Astrocyte (in vitro differentiated cells and primary cell): ENCODE measurements at regions not wholly inside any gene's neighbourhood (a gene's known extent, or its start where the extent isn't known, plus 50 kb on each side); places are given as distances from the start of the nearest gene placed in this dataset.

Experiments used
- DNase-seq: peaks from one replicate; pipeline ENCODE4 v3.0.0-alpha.2; 2010; ENCODE audit warnings: low read depth
- FAIRE-seq: peaks from 2 replicates; lab custom pipeline; 2011; peaks lifted over from hg19 to GRCh38; lab: Jason Lieb, UNC
- H2AFZ ChIP-seq: 2 replicates; pipeline ENCODE4 v1.6.0; 2012; ENCODE audit warnings: low read depth, low read length, inconsistent platforms
- H3K27ac ChIP-seq: 2 replicates; pipeline ENCODE4 v1.5.1; 2011; ENCODE audit warnings: low read depth, low read length, inconsistent platforms
- H3K27me3 ChIP-seq: 2 replicates; pipeline ENCODE4 v1.6.0; 2011; ENCODE audit warnings: low read length, inconsistent platforms; ENCODE audit not compliant: insufficient read depth
- H3K36me3 ChIP-seq: 2 replicates; pipeline ENCODE4 v1.5.1; 2011; ENCODE audit warnings: low read length, inconsistent platforms; ENCODE audit not compliant: insufficient read depth
- H3K4me1 ChIP-seq: 2 replicates; pipeline ENCODE4 v1.5.1; 2011; ENCODE audit warnings: low read length, inconsistent platforms; ENCODE audit not compliant: insufficient read depth
- H3K4me2 ChIP-seq: 2 replicates; pipeline ENCODE4 v1.6.0; 2012; ENCODE audit warnings: low read length, inconsistent platforms
- H3K4me3 ChIP-seq: 2 replicates; pipeline ENCODE4 v1.5.1; 2011; ENCODE audit warnings: low read depth, mild to moderate bottlenecking, low read length, inconsistent platforms; ENCODE audit not compliant: insufficient read depth
- H3K79me2 ChIP-seq: 2 replicates; pipeline ENCODE4 v1.6.0; 2012; ENCODE audit warnings: mild to moderate bottlenecking, low read length, inconsistent platforms; ENCODE audit not compliant: insufficient read depth
- H3K9ac ChIP-seq: 2 replicates; pipeline ENCODE4 v1.6.0; 2012; ENCODE audit warnings: mild to moderate bottlenecking, low read length, inconsistent platforms
- H3K9me3 ChIP-seq: 2 replicates; pipeline ENCODE4 v1.5.1; 2012; ENCODE audit warnings: low read depth, mild to moderate bottlenecking, low read length, inconsistent platforms; ENCODE audit not compliant: insufficient read depth
- H4K20me1 ChIP-seq: 2 replicates; pipeline ENCODE4 v1.6.0; 2012; ENCODE audit warnings: low read length, inconsistent platforms; ENCODE audit not compliant: insufficient read depth
- H3K27ac Mint-ChIP-seq: one replicate; pipeline ENCODE4 v1.8.0; 2021; ENCODE audit warnings: mild to moderate bottlenecking, mixed read lengths; ENCODE audit not compliant: unreplicated experiment
- H3K27me3 Mint-ChIP-seq: one replicate; pipeline ENCODE4 v1.8.0; 2021; ENCODE audit warnings: low read depth, mixed read lengths; ENCODE audit not compliant: unreplicated experiment
- H3K36me3 Mint-ChIP-seq: one replicate; pipeline ENCODE4 v1.8.0; 2021; ENCODE audit warnings: low read depth, mixed read lengths; ENCODE audit not compliant: unreplicated experiment
- H3K4me1 Mint-ChIP-seq: one replicate; pipeline ENCODE4 v1.8.0; 2021; ENCODE audit warnings: low read depth, mixed read lengths; ENCODE audit not compliant: unreplicated experiment
- H3K4me3 Mint-ChIP-seq: one replicate; pipeline ENCODE4 v1.8.0; 2021; ENCODE audit warnings: mild to moderate bottlenecking, moderate library complexity, mixed read lengths; ENCODE audit not compliant: unreplicated experiment
- H3K9me3 Mint-ChIP-seq: one replicate; pipeline ENCODE4 v1.8.0; 2021; ENCODE audit warnings: mild to moderate bottlenecking, mixed read lengths; ENCODE audit not compliant: unreplicated experiment
- EZH2 ChIP-seq: IDR thresholded peaks from 2 replicates; pipeline ENCODE4 v1.6.1; 2012; ENCODE audit warnings: mild to moderate bottlenecking, low read length, inconsistent platforms; ENCODE audit not compliant: insufficient read depth
- TF ChIP-seq, protein P1 (sequence below): IDR thresholded peaks from 2 replicates; pipeline ENCODE4 v1.5.1; 2011; ENCODE audit warnings: low read depth, mild to moderate bottlenecking, inconsistent platforms, low read length, moderate library complexity; ENCODE audit not compliant: insufficient read depth

DNA sequence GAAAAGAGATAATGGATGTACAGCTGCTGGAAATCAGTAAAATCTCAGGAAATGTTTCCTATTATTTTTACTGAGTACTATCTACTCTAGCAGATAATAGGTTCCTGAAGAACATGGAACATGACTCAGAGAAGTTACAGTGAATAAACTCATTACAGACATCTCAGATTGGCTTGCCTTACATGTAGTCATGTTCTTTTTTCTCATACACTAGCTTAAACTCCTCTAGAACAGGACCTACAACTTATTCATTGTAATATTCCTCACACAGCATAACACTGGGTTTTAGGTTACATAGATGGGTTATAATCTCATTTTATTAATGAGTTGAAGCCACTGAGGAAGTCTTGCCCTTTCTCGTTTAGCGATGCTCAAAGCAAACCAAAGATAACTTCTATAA is 86.9 kb upstream of the BMP2K start:
- Mint-ChIP-seq H3K27me3 (no peaks in the 10 kb centered on the region), H3K27ac (no peak overlapping the region), H3K36me3 (no peaks in the 10 kb centered on the region), H3K9me3 (no peaks in the 10 kb centered on the region), H3K4me1 (peaks cover 19% of the 10 kb centered on the region), H3K4me3 (no peak overlapping the region)
- FAIRE-seq (peak; percentile 58), DNase-seq (no peak)
- H3K4me1 ChIP-seq, result peaks cover 1% of the 10 kb centered on the region
- H2AFZ ChIP-seq, result no peak overlapping the region
- no peaks in the 10 kb centered on the region for H3K36me3 ChIP-seq
- no peaks in the 10 kb centered on the region for H3K79me2 ChIP-seq
- H3K27ac ChIP-seq, result no peak overlapping the region
- no peak overlapping the region for H3K4me2 ChIP-seq
- TF ChIP-seq, protein P1, sequence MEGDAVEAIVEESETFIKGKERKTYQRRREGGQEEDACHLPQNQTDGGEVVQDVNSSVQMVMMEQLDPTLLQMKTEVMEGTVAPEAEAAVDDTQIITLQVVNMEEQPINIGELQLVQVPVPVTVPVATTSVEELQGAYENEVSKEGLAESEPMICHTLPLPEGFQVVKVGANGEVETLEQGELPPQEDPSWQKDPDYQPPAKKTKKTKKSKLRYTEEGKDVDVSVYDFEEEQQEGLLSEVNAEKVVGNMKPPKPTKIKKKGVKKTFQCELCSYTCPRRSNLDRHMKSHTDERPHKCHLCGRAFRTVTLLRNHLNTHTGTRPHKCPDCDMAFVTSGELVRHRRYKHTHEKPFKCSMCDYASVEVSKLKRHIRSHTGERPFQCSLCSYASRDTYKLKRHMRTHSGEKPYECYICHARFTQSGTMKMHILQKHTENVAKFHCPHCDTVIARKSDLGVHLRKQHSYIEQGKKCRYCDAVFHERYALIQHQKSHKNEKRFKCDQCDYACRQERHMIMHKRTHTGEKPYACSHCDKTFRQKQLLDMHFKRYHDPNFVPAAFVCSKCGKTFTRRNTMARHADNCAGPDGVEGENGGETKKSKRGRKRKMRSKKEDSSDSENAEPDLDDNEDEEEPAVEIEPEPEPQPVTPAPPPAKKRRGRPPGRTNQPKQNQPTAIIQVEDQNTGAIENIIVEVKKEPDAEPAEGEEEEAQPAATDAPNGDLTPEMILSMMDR, result no peak
- TF ChIP-seq EZH2, result no peak
- no peaks in the 10 kb centered on the region for H4K20me1 ChIP-seq
- no peaks in the 10 kb centered on the region for H3K27me3 ChIP-seq
- no peaks in the 10 kb centered on the region for H3K9me3 ChIP-seq
- no peak overlapping the region for H3K4me3 ChIP-seq
- H3K9ac ChIP-seq, result no peak overlapping the region

DNA sequence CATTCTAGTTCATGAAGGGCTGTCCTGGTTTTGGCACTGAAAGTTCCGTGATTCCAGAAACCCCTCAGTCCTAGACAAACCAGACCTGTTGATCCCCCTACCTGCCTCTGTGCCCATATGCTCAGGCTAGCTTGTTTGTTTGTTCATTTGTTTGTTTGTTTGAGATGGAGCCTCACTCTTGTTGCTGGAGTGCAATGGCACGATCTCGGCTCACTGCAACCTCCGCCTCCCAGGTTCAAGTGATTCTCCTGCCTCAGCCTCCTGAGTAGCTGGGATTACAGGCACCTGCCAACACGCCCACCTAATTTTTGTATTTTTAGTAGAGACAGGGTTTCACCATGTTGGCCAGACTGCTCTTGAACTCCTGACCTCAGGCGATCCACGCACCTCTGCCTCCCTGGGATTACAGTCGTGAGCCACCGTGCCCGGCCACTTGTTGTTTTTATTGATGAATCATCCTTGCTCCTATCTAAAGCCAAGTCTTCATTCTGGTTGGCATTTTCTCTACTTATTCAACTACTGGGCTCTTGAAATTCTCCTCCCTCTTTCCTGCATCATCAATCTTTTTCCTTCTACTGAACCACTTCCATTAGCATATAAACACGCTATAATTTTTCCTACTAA is 86.3 kb upstream of the BMP2K start:
- Mint-ChIP-seq H3K36me3 (no peaks in the 10 kb centered on the region), H3K9me3 (no peaks in the 10 kb centered on the region), H3K27ac (no peak overlapping the region), H3K27me3 (no peaks in the 10 kb centered on the region), H3K4me3 (no peak overlapping the region), H3K4me1 (peaks cover 15% of the 10 kb centered on the region)
- no peaks in the 10 kb centered on the region for H3K27me3 ChIP-seq
- H2AFZ ChIP-seq, result no peak overlapping the region
- H3K9ac ChIP-seq, result no peak overlapping the region
- no peak overlapping the region for H3K4me3 ChIP-seq
- H3K79me2 ChIP-seq, result no peaks in the 10 kb centered on the region
- no peak overlapping the region for H3K27ac ChIP-seq
- TF ChIP-seq EZH2, result no peak
- TF ChIP-seq, protein P1, result no peak
- no peaks in the 10 kb centered on the region for H3K4me1 ChIP-seq
- no peaks in the 10 kb centered on the region for H4K20me1 ChIP-seq
- H3K4me2 ChIP-seq, result no peak overlapping the region
- no peaks in the 10 kb centered on the region for H3K36me3 ChIP-seq
- FAIRE-seq (no peak), DNase-seq (no peak)
- no peaks in the 10 kb centered on the region for H3K9me3 ChIP-seq

DNA sequence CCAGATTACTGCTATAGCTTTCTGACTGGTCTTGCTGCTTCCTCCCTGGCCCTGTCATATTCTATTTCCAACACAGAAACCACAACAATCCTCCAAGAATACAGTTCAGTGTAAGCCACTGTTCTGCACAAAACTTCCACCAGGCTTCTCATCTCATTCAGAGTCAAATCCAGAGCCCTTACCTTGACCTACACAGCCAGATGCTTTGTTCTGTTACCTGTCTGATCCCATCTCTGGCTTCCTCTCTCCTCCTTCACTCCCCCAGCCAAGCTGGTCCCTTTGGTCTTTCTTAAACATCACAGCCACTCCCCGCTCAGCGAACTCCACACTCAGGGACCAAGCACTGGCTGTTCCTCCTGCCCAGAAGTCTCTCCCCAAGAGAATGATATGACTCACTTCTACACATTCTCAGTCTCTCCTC is 84.8 kb upstream of the BMP2K start:
- no peaks in the 10 kb centered on the region for H3K36me3 Mint-ChIP-seq
- DNase-seq (no peak), FAIRE-seq (no peak)
- H3K27ac ChIP-seq, result no peak overlapping the region
- peak overlapping the region; percentile 2 for H3K4me3 Mint-ChIP-seq
- no peaks in the 10 kb centered on the region for H3K9me3 ChIP-seq
- no peaks in the 10 kb centered on the region for H3K36me3 ChIP-seq
- no peak overlapping the region for H2AFZ ChIP-seq
- H3K4me1 Mint-ChIP-seq, result peaks cover 15% of the 10 kb centered on the region
- no peak for TF ChIP-seq EZH2
- TF ChIP-seq, protein P1, result no peak
- no peaks in the 10 kb centered on the region for H3K4me1 ChIP-seq
- no peaks in the 10 kb centered on the region for H3K79me2 ChIP-seq
- no peaks in the 10 kb centered on the region for H3K27me3 ChIP-seq
- H3K9me3 Mint-ChIP-seq, result no peaks in the 10 kb centered on the region
- no peak overlapping the region for H3K9ac ChIP-seq
- H3K4me2 ChIP-seq, result no peak overlapping the region
- H4K20me1 ChIP-seq, result no peaks in the 10 kb centered on the region
- H3K27ac Mint-ChIP-seq, result no peak overlapping the region
- no peaks in the 10 kb centered on the region for H3K27me3 Mint-ChIP-seq
- H3K4me3 ChIP-seq, result no peak overlapping the region
